DND-41 (cell line): ENCODE measurements at regions not wholly inside any gene's neighbourhood (a gene's known extent, or its start where the extent isn't known, plus 50 kb on each side); places are given as distances from the start of the nearest gene placed in this dataset.
"Not testable (repeated sequence)": the region's sequence is repeated elsewhere in the genome, so short reads cannot be mapped to it uniquely, and the experiment has no call there.

ENCODE experiments used
- EZH2 ChIP-seq: IDR thresholded peaks from 3 replicates; pipeline ENCODE4 v1.6.1; 2012; ENCODE audit warnings: borderline replicate concordance, low read depth, mild to moderate bottlenecking, moderate library complexity, low read length, inconsistent platforms; ENCODE audit not compliant: severe bottlenecking
- TF ChIP-seq, protein P1 (sequence below): IDR thresholded peaks from 2 replicates; pipeline ENCODE4 v1.5.1; 2012; ENCODE audit warnings: borderline replicate concordance, low read length, moderate library complexity, mild to moderate bottlenecking; ENCODE audit not compliant: poor library complexity, severe bottlenecking; ENCODE audit errors: extremely low read depth

DNA sequence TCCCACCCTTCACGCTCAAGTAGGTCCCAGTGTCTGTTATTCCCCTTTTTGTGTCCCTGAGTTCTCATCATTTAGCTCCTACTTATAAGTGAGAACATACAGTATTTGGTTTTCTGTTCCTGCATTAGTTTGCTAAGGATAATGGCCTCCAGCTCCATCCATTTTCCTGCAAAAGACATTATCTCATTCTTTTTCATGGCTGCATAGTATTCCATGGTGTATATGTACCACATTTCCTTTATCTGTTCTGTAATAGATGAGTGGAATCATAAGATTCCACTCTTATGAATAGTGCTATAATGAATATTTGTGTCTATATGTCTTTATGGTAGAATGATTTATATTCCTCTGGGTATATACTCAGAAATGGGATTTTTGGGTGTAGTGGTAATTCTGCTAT, 1473.5 kb upstream of the ACVR2A start:
- TF ChIP-seq, protein P1, sequence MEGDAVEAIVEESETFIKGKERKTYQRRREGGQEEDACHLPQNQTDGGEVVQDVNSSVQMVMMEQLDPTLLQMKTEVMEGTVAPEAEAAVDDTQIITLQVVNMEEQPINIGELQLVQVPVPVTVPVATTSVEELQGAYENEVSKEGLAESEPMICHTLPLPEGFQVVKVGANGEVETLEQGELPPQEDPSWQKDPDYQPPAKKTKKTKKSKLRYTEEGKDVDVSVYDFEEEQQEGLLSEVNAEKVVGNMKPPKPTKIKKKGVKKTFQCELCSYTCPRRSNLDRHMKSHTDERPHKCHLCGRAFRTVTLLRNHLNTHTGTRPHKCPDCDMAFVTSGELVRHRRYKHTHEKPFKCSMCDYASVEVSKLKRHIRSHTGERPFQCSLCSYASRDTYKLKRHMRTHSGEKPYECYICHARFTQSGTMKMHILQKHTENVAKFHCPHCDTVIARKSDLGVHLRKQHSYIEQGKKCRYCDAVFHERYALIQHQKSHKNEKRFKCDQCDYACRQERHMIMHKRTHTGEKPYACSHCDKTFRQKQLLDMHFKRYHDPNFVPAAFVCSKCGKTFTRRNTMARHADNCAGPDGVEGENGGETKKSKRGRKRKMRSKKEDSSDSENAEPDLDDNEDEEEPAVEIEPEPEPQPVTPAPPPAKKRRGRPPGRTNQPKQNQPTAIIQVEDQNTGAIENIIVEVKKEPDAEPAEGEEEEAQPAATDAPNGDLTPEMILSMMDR, result not testable (repeated sequence)
- TF ChIP-seq EZH2, result not testable (repeated sequence)
